Adrenal gland (tissue), 5 donors: ENCODE measurements at regions not wholly inside any gene's neighbourhood (a gene's known extent, or its start where the extent isn't known, plus 50 kb on each side); places are given as distances from the start of the nearest gene placed in this dataset.

Experiments
- POLR2A ChIP-seq, 2 donors: fragments of 450-650 bp; IDR thresholded peaks; one replicate each; pipeline ENCODE4 v1.6.1; 2017; ENCODE audit warnings: antibody characterized with exemption in 2 of 2, mild to moderate bottlenecking in 2 of 2, moderate library complexity in 1 of 2
- TF ChIP-seq, protein P1 (sequence below), 6 experiments: fragments of 450-650 bp in 4 of 6; fragments of 200-600 bp in 2 of 6; sonication (generic) in 1 of 6; IDR thresholded peaks; 1 replicate in 5 of 6; 2 replicates in 1 of 6; pipeline versions ENCODE4 v1.5.1 to v1.8.0; 2016 to 2021; ENCODE audit warnings: antibody characterized with exemption in 6 of 6, mild to moderate bottlenecking in 2 of 6, moderate library complexity in 1 of 6
- donor health status: DM: no; HTN: no; CAD: no.

DNA sequence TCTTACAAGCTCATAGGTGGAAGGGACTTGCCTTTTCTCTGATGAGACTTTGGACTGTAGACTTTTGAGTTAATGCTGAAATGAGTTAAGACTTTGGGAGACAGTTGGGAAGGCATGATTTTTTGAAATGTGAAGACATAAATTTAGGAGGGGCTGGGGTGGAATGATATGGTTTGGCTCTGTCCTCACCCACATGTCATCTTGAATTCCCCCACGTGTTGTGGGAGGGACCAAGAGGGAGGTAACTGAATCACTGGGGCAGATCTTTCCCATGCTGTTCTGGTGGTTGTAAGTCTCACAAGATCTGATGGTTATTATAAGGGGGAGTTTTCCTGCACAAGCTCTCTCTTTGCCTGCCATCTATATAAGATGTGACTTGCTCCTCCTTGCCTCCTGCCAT lies 777.9 kb downstream of the CENPC start:
- TF ChIP-seq, protein P1, sequence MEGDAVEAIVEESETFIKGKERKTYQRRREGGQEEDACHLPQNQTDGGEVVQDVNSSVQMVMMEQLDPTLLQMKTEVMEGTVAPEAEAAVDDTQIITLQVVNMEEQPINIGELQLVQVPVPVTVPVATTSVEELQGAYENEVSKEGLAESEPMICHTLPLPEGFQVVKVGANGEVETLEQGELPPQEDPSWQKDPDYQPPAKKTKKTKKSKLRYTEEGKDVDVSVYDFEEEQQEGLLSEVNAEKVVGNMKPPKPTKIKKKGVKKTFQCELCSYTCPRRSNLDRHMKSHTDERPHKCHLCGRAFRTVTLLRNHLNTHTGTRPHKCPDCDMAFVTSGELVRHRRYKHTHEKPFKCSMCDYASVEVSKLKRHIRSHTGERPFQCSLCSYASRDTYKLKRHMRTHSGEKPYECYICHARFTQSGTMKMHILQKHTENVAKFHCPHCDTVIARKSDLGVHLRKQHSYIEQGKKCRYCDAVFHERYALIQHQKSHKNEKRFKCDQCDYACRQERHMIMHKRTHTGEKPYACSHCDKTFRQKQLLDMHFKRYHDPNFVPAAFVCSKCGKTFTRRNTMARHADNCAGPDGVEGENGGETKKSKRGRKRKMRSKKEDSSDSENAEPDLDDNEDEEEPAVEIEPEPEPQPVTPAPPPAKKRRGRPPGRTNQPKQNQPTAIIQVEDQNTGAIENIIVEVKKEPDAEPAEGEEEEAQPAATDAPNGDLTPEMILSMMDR (IDR thresholded peaks at IDR 0.05) = no peak
- no peak for TF ChIP-seq POLR2A (IDR thresholded peaks at IDR 0.05)
